ENCODE measurements at regions not wholly inside any gene's neighbourhood (a gene's known extent, or its start where the extent isn't known, plus 50 kb on each side); places are given as distances from the start of the nearest gene placed in this dataset.

DNA sequence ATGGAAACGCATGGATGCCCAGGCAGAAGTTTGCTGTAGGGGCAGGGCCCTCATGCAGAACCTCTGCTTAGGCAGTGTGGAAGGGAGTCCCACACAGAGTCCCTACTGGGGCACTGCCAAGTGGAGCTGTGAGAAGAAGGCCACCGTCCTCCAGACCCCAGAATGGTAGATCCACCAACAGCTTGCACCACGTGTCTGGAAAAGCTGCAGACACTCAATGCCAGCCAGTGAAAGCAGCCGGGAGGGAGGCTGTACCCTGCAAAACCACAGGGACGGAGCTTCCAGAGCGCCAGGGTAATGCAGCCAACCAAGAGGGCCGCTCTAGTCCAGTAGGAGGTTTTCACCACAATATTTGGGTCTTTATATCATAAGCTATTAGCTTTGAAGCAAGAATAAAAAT is 97.1 kb upstream of the IQSEC1 start:
- Histone ChIP-seq H3K27ac (ENCODE audit: poor library complexity, severe bottlenecking) (no peak overlapping the region), H3K27me3 (ENCODE audit: insufficient read depth, poor library complexity, severe bottlenecking) (no peaks in the 10 kb centered on the region)
- TF ChIP-seq, protein P1, sequence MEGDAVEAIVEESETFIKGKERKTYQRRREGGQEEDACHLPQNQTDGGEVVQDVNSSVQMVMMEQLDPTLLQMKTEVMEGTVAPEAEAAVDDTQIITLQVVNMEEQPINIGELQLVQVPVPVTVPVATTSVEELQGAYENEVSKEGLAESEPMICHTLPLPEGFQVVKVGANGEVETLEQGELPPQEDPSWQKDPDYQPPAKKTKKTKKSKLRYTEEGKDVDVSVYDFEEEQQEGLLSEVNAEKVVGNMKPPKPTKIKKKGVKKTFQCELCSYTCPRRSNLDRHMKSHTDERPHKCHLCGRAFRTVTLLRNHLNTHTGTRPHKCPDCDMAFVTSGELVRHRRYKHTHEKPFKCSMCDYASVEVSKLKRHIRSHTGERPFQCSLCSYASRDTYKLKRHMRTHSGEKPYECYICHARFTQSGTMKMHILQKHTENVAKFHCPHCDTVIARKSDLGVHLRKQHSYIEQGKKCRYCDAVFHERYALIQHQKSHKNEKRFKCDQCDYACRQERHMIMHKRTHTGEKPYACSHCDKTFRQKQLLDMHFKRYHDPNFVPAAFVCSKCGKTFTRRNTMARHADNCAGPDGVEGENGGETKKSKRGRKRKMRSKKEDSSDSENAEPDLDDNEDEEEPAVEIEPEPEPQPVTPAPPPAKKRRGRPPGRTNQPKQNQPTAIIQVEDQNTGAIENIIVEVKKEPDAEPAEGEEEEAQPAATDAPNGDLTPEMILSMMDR (IDR thresholded peaks at IDR 0.05; ENCODE audit: poor library complexity, severe bottlenecking) = no peak

GRCh38 chr3:13168391-13168790 is 95.2 kb upstream of the IQSEC1 start:
- H3K36me3 ChIP-seq (ENCODE audit: low read depth) = no peaks in the 10 kb centered on the region
- DNase-seq (ENCODE audit: low spot score) (no peak), ATAC-seq (ENCODE audit: low read depth) (no peak)
- no peaks in the 10 kb centered on the region for H3K4me1 ChIP-seq (ENCODE audit: insufficient read depth, poor library complexity, severe bottlenecking)
- no peaks in the 10 kb centered on the region for H3K27me3 ChIP-seq (ENCODE audit: insufficient read depth, poor library complexity, severe bottlenecking)
- H3K27ac ChIP-seq (ENCODE audit: poor library complexity, severe bottlenecking) = no peak overlapping the region
- TF ChIP-seq, protein P1 (IDR thresholded peaks at IDR 0.05; ENCODE audit: poor library complexity, severe bottlenecking) = no peak
- H3K4me3 ChIP-seq (ENCODE audit: severe bottlenecking) = no peak overlapping the region
- H3K9me3 ChIP-seq (ENCODE audit: severe bottlenecking) = no peaks in the 10 kb centered on the region

More for the DNA sequence above, 97.1 kb upstream of the IQSEC1 start:
- Histone ChIP-seq H3K36me3 (ENCODE audit: low read depth) (no peaks in the 10 kb centered on the region), H3K4me1 (ENCODE audit: insufficient read depth, poor library complexity, severe bottlenecking) (no peaks in the 10 kb centered on the region), H3K4me3 (ENCODE audit: severe bottlenecking) (no peak overlapping the region), H3K9me3 (ENCODE audit: severe bottlenecking) (no peaks in the 10 kb centered on the region)
- DNase-seq (ENCODE audit: low spot score) = no peak
- no peak for ATAC-seq (ENCODE audit: low read depth)

- no peak for DNase-seq (ENCODE audit: low spot score)
- H3K9me3 ChIP-seq (ENCODE audit: severe bottlenecking) = no peaks in the 10 kb centered on the region
- no peak for ATAC-seq (ENCODE audit: low read depth)
- no peak overlapping the region for H3K4me3 ChIP-seq (ENCODE audit: severe bottlenecking)
- TF ChIP-seq, protein P1 (IDR thresholded peaks at IDR 0.05; ENCODE audit: poor library complexity, severe bottlenecking) = no peak
- no peaks in the 10 kb centered on the region for H3K27me3 ChIP-seq (ENCODE audit: insufficient read depth, poor library complexity, severe bottlenecking)
- no peaks in the 10 kb centered on the region for H3K36me3 ChIP-seq (ENCODE audit: low read depth)
- H3K27ac ChIP-seq (ENCODE audit: poor library complexity, severe bottlenecking) = no peak overlapping the region
- H3K4me1 ChIP-seq (ENCODE audit: insufficient read depth, poor library complexity, severe bottlenecking) = no peaks in the 10 kb centered on the region
Observed at GRCh38 chr3:13167829-13168228, 94.6 kb upstream of the IQSEC1 start.

DNA sequence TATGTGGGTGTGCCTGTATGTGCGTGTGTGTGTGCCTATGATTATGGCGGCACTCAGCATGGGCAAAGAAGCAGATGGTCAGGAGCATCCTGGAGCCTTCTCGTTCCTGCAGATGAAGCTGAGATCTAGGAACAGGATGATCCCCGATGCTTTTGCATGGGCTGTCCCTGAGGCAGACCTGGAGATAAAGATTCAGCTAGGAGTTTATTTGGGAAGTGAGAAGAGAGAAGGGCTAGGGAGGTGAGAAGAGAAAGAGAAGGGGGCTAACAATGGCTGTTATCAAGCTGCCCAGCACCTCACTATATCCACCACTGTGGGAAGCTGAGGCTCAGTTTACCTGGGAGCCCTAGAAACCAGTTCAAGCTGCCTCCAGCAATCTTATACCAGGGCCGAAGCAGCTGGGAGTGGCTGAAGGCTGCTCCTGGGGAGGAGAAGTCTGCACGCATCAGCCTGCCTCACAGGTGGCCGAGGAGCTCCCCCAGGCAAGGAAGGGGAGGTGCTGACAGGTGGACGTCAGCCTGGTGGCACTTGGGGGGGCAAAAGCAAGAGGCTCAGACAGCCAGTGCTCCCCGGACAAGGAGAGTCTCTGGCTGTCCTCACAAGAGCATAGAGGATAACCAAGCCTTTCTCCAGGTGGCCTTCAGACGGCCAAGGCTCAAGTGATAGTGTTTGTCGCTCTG is 94.0 kb upstream of the IQSEC1 start:
- no peaks in the 10 kb centered on the region for H3K27me3 ChIP-seq (ENCODE audit: insufficient read depth, poor library complexity, severe bottlenecking)
- no peak overlapping the region for H3K4me3 ChIP-seq (ENCODE audit: severe bottlenecking)
- TF ChIP-seq, protein P1 (IDR thresholded peaks at IDR 0.05; ENCODE audit: poor library complexity, severe bottlenecking) = no peak
- H3K4me1 ChIP-seq (ENCODE audit: insufficient read depth, poor library complexity, severe bottlenecking) = no peaks in the 10 kb centered on the region
- no peaks in the 10 kb centered on the region for H3K9me3 ChIP-seq (ENCODE audit: severe bottlenecking)
- no peak for ATAC-seq (ENCODE audit: low read depth)
- H3K36me3 ChIP-seq (ENCODE audit: low read depth) = no peaks in the 10 kb centered on the region
- H3K27ac ChIP-seq (ENCODE audit: poor library complexity, severe bottlenecking) = no peak overlapping the region
- DNase-seq (ENCODE audit: low spot score) = no peak
